OCI-LY3 (cell line): ENCODE measurements at regions not wholly inside any gene's neighbourhood (a gene's known extent, or its start where the extent isn't known, plus 50 kb on each side); places are given as distances from the start of the nearest gene placed in this dataset.
"Not testable (repeated sequence)": the region's sequence is repeated elsewhere in the genome, so short reads cannot be mapped to it uniquely, and the experiment has no call there.

ENCODE experiments used
- EZH2phosphoT487 ChIP-seq: fragments of 200-600 bp; shearing (Covaris generic); IDR thresholded peaks from 2 replicates; pipeline ENCODE4 v1.6.1; 2018; ENCODE audit warnings: antibody characterized with exemption, mixed run types, low read depth
- TF ChIP-seq, protein P1 (sequence below): fragments of 200-600, 300-600 bp; sonication (generic); IDR thresholded peaks from 2 replicates; pipeline ENCODE4 v1.5.1; 2014; ENCODE audit warnings: antibody characterized with exemption, low read length, low read depth

DNA sequence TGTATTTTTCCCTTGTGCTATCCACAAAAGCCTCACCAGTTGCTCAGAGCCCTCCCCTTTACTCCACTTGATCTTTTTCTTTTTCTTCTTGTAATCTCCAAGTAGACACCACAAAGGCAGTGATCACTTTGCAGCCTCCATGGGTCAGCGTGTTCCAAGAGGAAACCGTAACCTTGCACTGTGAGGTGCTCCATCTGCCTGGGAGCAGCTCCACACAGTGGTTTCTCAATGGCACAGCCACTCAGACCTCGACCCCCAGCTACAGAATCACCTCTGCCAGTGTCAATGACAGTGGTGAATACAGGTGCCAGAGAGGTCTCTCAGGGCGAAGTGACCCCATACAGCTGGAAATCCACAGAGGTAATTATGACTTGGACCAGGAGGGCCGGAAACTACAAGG is 95.8 kb downstream of the FAM72C start:
- TF ChIP-seq, protein P1, sequence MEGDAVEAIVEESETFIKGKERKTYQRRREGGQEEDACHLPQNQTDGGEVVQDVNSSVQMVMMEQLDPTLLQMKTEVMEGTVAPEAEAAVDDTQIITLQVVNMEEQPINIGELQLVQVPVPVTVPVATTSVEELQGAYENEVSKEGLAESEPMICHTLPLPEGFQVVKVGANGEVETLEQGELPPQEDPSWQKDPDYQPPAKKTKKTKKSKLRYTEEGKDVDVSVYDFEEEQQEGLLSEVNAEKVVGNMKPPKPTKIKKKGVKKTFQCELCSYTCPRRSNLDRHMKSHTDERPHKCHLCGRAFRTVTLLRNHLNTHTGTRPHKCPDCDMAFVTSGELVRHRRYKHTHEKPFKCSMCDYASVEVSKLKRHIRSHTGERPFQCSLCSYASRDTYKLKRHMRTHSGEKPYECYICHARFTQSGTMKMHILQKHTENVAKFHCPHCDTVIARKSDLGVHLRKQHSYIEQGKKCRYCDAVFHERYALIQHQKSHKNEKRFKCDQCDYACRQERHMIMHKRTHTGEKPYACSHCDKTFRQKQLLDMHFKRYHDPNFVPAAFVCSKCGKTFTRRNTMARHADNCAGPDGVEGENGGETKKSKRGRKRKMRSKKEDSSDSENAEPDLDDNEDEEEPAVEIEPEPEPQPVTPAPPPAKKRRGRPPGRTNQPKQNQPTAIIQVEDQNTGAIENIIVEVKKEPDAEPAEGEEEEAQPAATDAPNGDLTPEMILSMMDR = not testable (repeated sequence)
- TF ChIP-seq EZH2phosphoT487 = not testable (repeated sequence)
